GM18511 (cell line): ENCODE measurements at regions not wholly inside any gene's neighbourhood (a gene's known extent, or its start where the extent isn't known, plus 50 kb on each side); places are given as distances from the start of the nearest gene placed in this dataset.

ENCODE experiments used
- ATAC-seq: cut with Tn5 transposase; IDR thresholded peaks from one replicate; pipeline ENCODE4 v1.9.1; 2021; ENCODE audit warnings: mild to moderate bottlenecking, moderate library complexity; ENCODE audit not compliant: unreplicated experiment

DNA sequence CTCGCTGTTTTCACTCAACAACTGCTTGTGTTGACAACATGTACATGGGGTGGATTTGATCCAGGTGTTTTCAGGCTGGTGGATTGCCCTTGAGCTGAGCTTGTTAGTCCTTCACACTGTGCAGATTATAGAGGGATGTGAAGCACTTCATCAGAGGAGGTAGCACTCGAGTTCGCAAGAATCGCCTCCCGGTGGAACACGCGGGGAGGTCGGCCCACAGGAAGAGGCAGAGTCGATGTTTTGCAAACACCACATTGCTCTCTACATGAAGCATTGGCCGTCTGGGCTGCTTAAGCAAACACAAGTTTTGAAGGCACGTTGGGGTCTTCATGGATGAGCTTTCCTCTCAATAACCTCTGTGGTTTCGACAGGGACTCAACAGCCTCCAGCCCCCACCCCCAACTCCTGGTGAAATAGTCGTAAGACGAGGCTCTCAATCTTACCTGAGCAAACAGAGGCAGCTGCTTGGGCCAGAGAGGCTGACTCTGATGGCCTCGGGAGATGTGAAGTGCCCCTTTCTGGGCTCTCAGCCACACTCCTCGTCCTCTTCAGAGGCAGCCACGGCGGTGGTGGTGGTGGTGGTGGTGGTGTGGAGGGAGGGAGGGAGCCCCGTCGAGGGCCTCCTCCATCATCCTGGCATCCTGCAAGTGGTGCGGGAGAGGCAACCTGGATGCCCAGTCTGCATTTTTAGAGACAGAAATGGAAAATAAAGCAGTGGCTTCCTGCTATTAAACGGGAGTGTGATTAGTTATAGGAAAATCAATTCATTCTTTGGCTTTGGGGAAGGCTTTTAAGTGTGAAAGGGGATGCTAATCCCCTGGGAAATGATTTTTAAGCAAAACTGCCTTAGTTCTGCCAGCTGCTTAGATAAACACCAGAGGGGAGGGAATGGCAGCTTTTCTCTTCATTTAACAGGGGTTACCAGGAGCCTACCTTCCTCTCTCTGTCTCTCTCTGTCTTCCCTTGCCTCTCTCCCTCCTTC is 552.5 kb upstream of the EEF2KMT start:
- no peak for ATAC-seq

DNA sequence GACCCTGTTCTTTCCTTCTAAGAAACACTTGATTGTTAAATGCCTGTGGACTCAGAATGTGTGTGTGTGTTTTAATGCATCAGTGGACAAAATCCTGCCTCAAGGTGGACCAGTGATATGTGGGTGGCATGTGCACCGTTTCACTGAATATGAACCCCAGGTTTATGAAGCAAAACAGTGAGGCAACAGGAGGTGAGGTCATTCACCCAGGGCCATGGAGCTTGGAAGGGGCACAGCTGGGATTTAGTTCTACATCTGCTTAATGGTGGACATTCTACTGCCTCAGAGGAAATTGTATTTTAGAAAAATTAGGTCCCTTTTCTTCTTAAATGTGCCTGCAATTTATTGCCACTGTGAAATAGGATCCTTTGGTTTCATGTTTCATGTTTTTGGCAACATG is 549.5 kb upstream of the EEF2KMT start:
- ATAC-seq, result no peak

DNA sequence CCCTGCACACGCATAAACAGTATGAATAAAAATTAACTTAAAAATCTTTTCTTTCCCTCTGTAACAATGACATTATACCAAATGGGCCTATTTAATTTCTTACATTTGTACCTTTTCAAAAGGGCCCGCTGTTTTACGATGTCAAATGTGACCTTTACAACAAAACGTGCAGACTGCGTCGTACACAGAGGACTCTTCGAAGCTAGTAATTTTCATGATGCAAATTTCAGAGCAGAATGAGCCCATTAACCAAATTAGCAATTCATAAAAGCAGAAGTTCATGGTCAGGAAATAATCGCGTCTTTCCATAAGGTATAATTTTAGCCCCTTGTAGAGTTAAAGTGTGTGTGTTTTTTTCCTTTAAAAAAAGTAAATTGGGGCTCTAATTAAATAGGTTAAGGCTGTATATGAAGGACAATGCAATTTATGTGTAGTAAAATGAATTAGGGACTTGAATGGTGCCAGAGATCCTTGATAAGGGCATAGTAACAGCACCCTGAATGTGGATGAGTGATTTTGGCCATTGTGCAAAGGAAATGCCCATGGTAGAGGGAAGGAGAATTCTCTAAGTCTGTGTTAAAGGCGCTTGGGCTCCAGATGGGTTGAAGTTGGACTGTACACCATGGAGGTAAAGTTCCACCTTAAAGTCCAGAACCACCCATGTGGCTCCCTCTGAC is 546.4 kb upstream of the EEF2KMT start:
- no peak for ATAC-seq

DNA sequence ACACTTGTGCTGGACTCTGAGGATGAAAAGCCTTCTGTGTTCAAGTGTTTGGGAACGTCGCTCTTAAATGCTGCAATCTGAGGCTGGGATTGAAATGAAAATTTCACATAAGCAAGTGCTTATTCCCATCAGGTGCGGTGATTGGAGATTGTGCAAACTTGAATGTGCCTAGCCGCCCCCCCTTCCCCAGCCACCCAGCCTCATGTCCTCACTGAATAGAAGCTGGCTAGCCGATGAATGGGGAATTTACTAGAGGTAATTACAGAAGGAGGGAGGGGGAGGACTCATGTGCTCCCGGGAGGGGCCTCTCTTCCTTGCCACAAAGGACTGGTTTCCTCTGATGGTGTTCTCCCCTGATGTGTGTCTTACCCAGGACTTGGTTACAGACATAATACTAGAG is 544.8 kb upstream of the EEF2KMT start:
- ATAC-seq, result no peak

DNA sequence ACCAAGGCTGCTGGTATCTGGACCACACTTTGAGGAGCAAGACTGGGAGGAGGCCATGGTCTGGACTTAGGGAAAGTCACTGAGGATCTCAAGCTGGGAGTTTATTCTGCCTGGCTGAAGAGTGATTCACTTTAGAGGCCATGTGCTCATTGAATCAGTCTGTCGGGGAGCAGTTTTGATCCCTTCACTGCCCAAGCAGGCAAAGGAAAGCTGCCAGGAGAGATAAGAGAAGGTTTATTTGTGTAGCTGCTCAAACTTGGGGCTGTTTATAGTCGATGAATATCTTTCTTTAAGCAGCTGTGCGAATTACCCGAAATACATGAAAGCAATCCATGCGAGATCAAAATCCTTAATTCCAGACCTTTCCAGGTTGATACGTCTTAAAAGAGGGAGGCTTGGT is 544.4 kb upstream of the EEF2KMT start:
- ATAC-seq, result no peak

DNA sequence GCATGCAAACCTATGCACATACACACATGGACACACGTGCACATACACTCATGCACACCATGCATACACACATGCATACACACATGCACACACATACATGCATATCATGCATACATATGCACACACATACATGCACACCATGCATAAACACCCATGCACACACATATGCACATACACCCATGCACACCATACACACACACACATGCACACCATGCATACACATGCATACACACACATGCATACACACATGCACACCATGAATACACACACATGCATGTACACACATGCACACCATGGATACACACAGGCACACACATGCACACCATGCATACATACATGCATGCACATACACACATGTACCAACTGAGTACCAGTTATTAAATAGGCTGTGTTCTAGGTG is 543.3 kb upstream of the EEF2KMT start:
- ATAC-seq, result no peak

DNA sequence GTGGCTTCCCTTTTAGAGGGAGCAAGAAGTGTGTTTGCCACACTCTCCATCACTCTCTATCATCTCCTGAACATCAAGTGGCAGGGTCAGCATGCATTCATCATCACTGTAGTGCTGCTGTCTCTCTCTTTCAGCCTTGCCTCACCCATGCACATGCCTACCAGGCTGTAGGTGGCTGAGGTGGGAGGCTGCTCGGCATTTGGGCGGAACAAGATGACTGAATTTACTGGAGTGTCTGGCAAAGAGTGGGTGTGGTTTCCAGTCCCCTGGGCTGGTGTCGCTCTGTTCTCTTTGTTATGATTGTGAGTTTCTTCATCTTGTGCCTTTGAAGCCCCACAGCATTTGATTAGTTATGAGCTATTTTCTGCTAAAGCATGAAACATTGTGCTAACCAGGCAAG is 541.9 kb upstream of the EEF2KMT start:
- ATAC-seq, result no peak

DNA sequence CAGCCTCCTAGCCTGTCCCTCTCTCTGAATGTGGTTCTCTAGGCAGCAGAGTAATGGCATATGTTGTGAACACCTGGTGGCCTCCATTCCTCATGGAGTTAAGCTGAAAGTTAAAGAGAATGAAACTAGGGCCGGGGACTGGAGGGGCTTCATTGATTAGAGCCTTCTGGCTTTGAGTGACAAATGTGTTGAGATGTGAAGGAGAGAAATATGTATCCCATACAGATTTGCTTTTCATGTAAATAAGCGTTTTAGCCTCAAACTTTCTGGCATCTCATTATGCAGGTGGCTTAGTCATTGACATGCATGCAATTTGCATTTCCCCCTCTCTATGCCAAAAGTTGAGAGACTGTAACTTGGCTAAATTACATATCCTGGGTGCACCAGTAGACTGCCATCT is 537.7 kb upstream of the EEF2KMT start:
- no peak for ATAC-seq

DNA sequence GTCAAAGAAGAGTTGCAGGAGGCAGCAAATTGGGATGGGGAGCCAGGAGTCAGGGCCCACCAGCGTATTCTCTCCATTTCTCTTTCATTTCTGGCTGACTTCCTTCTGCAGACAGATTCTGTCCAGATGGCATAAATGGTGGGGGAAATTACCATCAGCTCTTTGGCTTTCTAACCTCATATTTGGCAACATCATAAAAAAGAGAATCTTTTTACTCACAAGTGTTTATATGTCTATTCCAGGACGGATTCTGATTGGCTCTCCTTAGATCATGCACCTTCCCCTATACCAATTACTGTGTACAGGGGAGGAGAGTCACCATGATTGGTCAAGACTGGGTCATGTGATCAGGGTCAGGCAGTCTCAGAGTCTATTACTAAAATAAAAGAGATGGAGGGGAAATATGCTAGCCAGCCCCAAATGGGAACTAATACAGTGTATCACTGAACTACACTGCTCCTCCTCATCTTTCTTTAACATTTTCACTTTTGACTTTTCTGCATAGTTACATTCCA is 537.1 kb upstream of the EEF2KMT start:
- no peak for ATAC-seq

DNA sequence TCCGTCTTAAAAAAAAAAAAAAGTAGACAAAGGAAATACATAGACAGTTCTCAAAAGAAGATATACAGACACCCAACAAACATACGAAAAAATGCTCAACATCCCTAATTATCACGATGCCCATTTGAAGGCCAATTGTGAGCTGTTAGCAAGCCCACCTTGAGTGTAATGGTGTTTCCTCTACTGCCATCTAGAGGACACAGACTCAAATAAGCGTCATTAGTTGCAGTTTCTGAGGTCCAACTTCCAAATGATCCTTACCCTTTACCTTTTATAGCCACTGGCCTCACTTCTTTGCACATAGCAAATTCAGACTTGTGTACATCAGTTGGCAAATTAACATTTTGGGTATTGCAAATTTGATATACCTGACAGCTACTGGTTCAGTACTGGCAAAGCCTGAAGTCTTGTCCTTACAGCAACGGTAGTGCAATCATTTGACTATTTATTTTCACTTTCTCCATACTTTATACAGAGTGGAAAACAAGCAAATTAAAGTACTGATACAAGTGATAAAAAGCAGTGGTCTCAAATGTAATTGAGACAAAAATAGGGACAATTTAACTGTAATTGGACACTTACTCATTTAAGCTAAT is 536.3 kb upstream of the EEF2KMT start:
- no peak for ATAC-seq

DNA sequence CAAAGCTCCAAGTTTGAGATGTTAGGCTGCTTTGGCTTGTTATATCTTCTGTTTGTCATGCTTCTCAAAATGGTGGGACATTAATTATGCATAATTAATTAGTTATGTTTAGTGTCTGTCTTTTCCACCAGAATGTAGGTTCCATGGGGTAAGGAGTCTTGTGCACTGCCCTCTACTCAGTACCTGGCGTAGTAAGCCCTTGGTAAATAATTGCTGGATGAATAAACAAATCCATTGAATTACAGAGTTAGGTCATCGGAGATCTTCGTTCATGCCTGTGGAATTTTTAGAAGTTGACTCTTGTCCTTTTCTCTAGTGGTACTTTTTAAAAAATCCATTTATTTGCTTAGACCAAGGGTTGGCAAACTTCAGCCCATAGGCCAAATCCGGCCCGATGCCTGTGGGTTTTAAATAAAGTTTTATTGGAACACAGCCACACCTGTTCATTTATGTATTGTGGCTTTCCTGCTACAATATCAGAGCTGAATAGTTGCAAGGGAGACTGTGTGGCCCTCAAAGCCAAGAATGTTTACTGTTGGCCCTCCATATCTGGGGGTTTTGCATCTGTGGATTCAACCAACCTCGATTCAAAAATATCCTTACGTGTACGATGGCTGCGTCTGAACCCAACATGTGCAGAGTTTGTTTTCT is 524.8 kb upstream of the EEF2KMT start:
- ATAC-seq, result no peak

DNA sequence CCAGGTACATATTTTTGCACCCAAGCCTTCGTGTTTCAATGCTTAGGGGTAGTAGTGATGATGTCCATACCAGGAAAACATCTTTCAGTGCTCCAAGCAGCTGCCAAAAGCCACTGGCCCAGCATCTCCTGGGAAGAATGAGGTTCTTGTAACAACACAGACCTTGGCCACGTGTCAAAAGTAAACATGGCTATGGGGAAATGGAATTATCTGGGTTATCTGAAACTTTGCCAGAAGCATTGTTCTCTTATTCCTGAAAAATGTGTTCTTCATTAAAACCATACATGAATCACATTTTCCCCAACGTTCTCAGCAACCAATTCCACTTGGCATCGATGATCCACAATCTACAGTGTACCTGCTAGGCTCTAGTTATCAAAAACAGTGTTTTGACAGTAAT is 524.2 kb upstream of the EEF2KMT start:
- ATAC-seq, result no peak

DNA sequence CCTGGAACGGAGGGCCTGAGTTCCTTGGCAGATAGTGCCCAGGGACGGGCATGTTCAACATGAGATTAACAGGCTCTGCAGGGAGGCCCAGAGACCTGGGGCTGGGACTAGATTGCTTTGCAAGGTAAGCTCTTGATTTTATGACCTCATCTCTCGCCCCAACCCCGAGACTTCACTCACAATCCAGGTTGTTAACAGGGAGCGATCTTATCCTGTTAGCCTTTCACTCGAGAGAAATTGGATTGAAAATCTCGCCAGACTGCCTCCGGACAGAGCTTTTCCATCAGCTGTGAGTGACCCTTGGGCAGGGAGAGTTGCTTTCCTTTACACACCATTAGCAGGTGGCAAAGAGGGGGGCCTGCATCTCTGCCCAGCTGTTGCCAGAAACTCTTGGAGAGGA is 521.7 kb upstream of the EEF2KMT start:
- ATAC-seq, result no peak

DNA sequence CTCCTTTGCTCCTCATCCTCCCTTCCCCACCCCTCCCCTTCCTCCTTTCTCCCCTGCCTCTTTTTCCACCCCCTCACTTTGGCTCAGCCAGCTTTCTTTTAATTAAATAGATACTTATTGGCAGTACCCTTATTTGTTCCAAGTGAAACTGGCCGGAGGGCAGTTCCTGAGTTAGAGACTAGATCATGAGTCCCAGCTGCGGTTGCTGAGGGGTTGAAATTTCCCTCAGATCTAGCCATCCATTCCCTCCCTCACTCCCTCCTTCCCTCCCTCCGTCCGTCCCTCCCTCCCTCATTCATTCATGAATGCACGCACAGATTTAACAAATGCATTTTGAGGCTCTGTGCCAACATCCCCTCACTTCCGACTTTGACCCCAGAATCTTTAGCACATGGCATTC is 519.2 kb upstream of the EEF2KMT start:
- no peak for ATAC-seq

DNA sequence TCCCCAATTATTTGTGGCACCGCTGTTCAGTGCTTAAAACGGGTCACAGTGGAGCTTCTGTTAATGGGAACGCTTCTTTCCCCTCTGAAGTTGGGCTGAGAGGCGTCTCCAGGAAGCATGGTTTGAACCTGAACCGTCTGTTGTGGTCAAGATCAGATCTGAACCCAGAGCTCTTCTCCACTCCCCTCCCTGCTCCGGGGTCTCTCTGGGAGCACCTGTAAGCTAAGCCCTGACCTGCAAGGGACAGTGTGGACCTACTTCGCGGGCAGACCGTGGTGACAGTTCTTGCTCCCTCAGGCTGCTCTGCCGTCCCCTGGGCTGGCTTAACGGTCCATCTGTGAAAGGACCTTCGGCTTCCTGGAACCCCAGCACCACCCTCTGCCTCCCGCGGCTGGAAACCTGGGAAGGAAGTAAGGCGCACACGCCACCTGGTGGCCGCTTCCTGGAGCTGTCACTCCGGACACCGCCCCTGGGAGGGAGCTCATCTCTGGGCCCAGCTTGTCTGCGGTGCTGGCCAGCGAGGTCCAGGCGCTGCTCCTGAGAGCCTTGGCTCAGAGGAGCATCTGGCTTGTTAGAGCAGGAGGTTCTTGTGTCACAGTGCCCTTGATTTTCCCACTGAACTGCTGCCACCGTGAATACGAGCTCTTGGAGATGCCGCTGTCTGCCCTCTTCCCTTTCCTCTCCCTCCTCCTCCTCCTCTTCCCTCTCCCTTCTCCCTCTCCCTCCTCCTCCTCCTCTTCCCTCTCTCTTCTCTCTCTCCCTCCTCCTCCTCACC is 518.5 kb upstream of the EEF2KMT start:
- ATAC-seq, result no peak

DNA sequence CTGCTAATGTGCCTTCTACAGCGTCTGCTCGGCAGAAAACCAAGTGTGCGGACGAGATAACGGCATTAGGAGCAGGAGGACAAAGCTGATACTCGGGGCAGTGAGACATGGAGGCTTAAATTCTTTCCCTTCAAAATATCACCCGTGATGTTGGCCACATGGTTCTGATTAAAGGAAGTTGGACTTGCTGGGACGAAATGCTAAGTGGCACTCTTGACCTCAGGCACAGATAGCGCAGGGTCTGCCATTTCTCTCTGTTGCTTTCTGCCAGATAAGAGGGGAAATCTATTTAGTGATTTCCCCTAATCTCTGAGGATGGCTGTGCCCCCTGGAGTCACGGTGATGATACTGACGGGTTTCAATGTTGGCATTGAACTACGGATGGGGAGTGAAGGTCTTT is 509.6 kb upstream of the EEF2KMT start:
- no peak for ATAC-seq

DNA sequence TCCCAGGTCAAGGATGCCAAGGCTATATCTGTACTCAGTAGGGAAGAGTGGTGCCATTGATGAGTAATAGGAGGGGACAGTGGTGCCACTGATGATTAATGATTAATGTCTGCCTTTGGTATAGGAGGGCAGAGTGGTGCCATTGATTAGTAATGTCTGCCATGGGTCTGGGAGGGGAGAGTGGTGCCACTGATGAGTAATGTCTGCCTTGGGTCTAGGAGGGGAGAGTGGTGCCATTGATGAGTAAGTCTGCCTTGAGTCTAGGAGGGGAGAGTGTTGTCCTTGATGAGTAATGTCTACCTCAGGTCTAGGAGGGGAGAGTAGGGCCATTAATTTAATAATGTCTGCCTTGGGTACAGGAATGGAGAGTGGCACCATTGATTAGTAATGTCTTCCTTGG is 507.8 kb upstream of the EEF2KMT start:
- ATAC-seq, result no peak

DNA sequence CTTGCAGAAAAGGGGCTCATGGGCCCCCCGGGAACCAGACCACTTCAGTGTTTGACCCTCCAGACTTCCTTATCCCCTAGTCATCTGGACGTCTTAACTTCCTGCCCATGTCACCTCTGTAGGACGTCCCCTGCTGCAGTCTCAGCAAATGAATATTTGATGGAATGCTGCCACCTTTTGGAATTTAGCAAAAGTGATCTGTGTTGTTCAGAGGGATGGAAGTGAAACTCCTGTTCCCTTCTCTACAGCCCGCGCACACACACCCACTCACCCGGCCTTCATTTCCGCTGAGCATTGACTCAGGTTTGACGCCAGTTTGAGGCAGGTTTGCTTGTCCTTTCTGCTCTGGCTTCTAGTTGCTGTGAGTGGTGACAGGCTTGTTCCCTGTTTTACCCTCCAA is 507.2 kb upstream of the EEF2KMT start:
- no peak for ATAC-seq

DNA sequence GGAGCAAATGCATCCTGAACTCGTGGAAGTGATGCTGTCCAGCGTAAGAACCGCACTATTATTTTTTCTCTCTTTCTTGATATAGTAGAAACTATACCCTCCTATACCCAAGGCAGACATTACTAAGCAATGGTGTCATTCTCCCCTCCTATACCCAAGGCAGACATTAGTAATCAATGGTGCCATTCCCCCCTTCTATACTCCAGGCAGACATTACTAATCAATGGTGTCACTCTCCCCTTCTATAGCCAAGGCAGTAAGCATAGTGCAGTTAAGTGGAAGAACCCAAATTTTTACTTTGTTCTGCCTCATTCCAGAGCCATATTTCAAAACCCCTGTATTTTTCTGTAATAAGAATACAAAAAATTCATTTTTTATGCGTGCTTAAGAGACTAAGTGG is 506.2 kb upstream of the EEF2KMT start:
- no peak for ATAC-seq

DNA sequence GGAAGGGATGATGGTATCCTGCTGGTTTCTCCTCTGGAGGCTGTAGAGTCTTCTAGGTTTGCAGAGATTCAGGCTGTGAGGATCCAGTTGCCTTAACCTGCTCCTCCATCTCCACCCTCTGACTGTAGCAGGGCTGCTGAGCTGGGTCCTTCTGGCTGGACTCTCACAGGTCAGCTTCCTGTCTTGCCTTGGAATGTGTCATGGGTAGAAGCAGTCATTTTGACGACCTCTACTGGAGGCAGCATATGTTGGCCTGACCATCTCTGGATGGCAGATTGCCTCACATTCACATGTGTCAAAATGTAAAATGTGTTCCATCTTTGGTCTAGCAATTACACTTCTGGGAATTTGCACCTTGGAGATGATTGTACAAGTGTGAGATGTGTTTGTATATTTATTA is 504.4 kb upstream of the EEF2KMT start:
- no peak for ATAC-seq
